WTC11 (cell line): ENCODE measurements at regions not wholly inside any gene's neighbourhood (a gene's known extent, or its start where the extent isn't known, plus 50 kb on each side); places are given as distances from the start of the nearest gene placed in this dataset.

ENCODE experiments used
- ATF1 ChIP-seq: sonication (generic); formaldehyde crosslinking; IDR thresholded peaks from 2 replicates; pipeline ENCODE4 v1.8.1; 2023; ENCODE audit warnings: mild to moderate bottlenecking, moderate library complexity, missing genetic modification reagents
- CREB1 ChIP-seq: sonication (generic); formaldehyde crosslinking; IDR thresholded peaks from 2 replicates; pipeline ENCODE4 v1.8.0; 2023; ENCODE audit warnings: mild to moderate bottlenecking, missing genetic modification reagents
- ETV6 ChIP-seq: sonication (generic); formaldehyde crosslinking; IDR thresholded peaks from 2 replicates; pipeline ENCODE4 v1.8.1; 2022; ENCODE audit warnings: mild to moderate bottlenecking, missing genetic modification reagents
- KAT7 ChIP-seq: sonication (generic); formaldehyde crosslinking; IDR thresholded peaks from 2 replicates; pipeline ENCODE4 v1.8.1; 2023; ENCODE audit warnings: missing genetic modification reagents, mild to moderate bottlenecking, borderline replicate concordance
- SP1 ChIP-seq: sonication (generic); formaldehyde crosslinking; conservative IDR thresholded peaks from 2 replicates; pipeline ENCODE4 v1.8.1; 2022; ENCODE audit warnings: missing genetic modification reagents
- TCF7 ChIP-seq: sonication (generic); formaldehyde crosslinking; IDR thresholded peaks from 2 replicates; pipeline ENCODE4 v1.8.0; 2022; ENCODE audit warnings: mild to moderate bottlenecking, low read depth, missing genetic modification reagents, moderate library complexity
- ZNF423 ChIP-seq: fragments of 250-450 bp; sonication (Bioruptor Pico); IDR thresholded peaks from 2 replicates; pipeline ENCODE4 v2.1.2; 2022; ENCODE audit warnings: mild to moderate bottlenecking, moderate library complexity
- TF ChIP-seq, protein P1 (sequence below): sonication (generic); formaldehyde crosslinking; IDR thresholded peaks from 2 replicates; pipeline ENCODE4 v1.8.1; 2023; ENCODE audit warnings: mild to moderate bottlenecking, missing genetic modification reagents, borderline replicate concordance
- TF ChIP-seq, protein P2 (sequence below): sonication (generic); formaldehyde crosslinking; IDR thresholded peaks from 2 replicates; pipeline ENCODE4 v1.8.0; 2022; ENCODE audit warnings: mild to moderate bottlenecking, missing genetic modification reagents
- TF ChIP-seq, protein P3 (sequence below): sonication (generic); formaldehyde crosslinking; IDR thresholded peaks from 2 replicates; pipeline ENCODE4 v1.8.1; 2023; ENCODE audit warnings: mild to moderate bottlenecking, moderate library complexity, missing genetic modification reagents
- TF ChIP-seq, protein P4 (sequence below): fragments of 200-600 bp; IDR thresholded peaks from 2 replicates; pipeline ENCODE4 v1.8.0; 2022; ENCODE audit warnings: antibody characterized with exemption
- TF ChIP-seq, protein P5 (sequence below): sonication (generic); formaldehyde crosslinking; IDR thresholded peaks from 2 replicates; pipeline ENCODE4 v1.8.0; 2022; ENCODE audit warnings: mild to moderate bottlenecking, missing genetic modification reagents

DNA sequence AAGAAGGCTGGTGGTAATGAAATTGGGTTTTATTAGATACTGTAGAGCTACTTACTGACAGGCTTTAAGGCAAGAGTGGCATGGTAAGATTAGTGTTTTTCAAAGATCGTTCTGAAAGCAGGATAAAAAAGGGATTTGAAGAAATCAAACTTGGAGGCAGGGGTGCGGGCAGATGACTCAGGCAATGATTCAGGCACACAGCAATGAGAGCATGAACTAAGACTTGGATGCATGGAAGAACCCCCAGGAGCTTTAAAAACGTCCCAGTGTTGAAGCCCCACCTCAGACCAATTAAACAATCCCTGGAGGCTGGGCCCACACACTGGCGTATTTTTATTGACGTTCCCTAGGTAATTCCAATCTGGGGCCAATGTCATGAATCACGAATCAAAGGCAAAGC, 102.5 kb downstream of the SREK1 start:
- TF ChIP-seq TCF7 (CRISPR knock-in tag) (no peak), ATF1 (no peak), KAT7 (CRISPR knock-in tag) (no peak), SP1 (CRISPR knock-in tag) (no peak), CREB1 (CRISPR knock-in tag) (no peak), ZNF423 (CRISPR knock-in tag) (no peak), ETV6 (no peak)
- TF ChIP-seq, protein P1, sequence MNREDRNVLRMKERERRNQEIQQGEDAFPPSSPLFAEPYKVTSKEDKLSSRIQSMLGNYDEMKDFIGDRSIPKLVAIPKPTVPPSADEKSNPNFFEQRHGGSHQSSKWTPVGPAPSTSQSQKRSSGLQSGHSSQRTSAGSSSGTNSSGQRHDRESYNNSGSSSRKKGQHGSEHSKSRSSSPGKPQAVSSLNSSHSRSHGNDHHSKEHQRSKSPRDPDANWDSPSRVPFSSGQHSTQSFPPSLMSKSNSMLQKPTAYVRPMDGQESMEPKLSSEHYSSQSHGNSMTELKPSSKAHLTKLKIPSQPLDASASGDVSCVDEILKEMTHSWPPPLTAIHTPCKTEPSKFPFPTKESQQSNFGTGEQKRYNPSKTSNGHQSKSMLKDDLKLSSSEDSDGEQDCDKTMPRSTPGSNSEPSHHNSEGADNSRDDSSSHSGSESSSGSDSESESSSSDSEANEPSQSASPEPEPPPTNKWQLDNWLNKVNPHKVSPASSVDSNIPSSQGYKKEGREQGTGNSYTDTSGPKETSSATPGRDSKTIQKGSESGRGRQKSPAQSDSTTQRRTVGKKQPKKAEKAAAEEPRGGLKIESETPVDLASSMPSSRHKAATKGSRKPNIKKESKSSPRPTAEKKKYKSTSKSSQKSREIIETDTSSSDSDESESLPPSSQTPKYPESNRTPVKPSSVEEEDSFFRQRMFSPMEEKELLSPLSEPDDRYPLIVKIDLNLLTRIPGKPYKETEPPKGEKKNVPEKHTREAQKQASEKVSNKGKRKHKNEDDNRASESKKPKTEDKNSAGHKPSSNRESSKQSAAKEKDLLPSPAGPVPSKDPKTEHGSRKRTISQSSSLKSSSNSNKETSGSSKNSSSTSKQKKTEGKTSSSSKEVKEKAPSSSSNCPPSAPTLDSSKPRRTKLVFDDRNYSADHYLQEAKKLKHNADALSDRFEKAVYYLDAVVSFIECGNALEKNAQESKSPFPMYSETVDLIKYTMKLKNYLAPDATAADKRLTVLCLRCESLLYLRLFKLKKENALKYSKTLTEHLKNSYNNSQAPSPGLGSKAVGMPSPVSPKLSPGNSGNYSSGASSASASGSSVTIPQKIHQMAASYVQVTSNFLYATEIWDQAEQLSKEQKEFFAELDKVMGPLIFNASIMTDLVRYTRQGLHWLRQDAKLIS (CRISPR knock-in tag) = no peak
- TF ChIP-seq, protein P2, sequence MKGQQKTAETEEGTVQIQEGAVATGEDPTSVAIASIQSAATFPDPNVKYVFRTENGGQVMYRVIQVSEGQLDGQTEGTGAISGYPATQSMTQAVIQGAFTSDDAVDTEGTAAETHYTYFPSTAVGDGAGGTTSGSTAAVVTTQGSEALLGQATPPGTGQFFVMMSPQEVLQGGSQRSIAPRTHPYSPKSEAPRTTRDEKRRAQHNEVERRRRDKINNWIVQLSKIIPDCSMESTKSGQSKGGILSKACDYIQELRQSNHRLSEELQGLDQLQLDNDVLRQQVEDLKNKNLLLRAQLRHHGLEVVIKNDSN (CRISPR knock-in tag) = no peak
- TF ChIP-seq, protein P3, sequence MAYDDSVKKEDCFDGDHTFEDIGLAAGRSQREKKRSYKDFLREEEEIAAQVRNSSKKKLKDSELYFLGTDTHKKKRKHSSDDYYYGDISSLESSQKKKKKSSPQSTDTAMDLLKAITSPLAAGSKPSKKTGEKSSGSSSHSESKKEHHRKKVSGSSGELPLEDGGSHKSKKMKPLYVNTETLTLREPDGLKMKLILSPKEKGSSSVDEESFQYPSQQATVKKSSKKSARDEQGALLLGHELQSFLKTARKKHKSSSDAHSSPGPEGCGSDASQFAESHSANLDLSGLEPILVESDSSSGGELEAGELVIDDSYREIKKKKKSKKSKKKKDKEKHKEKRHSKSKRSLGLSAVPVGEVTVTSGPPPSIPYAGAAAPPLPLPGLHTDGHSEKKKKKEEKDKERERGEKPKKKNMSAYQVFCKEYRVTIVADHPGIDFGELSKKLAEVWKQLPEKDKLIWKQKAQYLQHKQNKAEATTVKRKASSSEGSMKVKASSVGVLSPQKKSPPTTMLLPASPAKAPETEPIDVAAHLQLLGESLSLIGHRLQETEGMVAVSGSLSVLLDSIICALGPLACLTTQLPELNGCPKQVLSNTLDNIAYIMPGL = no peak
- TF ChIP-seq, protein P4, sequence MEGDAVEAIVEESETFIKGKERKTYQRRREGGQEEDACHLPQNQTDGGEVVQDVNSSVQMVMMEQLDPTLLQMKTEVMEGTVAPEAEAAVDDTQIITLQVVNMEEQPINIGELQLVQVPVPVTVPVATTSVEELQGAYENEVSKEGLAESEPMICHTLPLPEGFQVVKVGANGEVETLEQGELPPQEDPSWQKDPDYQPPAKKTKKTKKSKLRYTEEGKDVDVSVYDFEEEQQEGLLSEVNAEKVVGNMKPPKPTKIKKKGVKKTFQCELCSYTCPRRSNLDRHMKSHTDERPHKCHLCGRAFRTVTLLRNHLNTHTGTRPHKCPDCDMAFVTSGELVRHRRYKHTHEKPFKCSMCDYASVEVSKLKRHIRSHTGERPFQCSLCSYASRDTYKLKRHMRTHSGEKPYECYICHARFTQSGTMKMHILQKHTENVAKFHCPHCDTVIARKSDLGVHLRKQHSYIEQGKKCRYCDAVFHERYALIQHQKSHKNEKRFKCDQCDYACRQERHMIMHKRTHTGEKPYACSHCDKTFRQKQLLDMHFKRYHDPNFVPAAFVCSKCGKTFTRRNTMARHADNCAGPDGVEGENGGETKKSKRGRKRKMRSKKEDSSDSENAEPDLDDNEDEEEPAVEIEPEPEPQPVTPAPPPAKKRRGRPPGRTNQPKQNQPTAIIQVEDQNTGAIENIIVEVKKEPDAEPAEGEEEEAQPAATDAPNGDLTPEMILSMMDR = no peak
- TF ChIP-seq, protein P5, sequence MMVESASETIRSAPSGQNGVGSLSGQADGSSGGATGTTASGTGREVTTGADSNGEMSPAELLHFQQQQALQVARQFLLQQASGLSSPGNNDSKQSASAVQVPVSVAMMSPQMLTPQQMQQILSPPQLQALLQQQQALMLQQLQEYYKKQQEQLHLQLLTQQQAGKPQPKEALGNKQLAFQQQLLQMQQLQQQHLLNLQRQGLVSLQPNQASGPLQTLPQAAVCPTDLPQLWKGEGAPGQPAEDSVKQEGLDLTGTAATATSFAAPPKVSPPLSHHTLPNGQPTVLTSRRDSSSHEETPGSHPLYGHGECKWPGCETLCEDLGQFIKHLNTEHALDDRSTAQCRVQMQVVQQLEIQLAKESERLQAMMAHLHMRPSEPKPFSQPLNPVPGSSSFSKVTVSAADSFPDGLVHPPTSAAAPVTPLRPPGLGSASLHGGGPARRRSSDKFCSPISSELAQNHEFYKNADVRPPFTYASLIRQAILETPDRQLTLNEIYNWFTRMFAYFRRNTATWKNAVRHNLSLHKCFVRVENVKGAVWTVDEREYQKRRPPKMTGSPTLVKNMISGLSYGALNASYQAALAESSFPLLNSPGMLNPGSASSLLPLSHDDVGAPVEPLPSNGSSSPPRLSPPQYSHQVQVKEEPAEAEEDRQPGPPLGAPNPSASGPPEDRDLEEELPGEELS = no peak
